SKM-1 (cell line): ENCODE measurements at regions not wholly inside any gene's neighbourhood (a gene's known extent, or its start where the extent isn't known, plus 50 kb on each side); places are given as distances from the start of the nearest gene placed in this dataset.
A peak's percentile ranks its signal among the peaks of the same experiment; 100 is the strongest.
"Not testable (repeated sequence)": the region's sequence is repeated elsewhere in the genome, so short reads cannot be mapped to it uniquely, and the experiment has no call there.

ENCODE experiments used
- DNase-seq: peaks from one replicate; lab custom pipeline; 2025; ENCODE audit not compliant: unreplicated experiment; lab: John Stamatoyannopoulos, UW

GRCh38 chr1:104018922-104019674 lies 269.4 kb downstream of the AMY1C start:
- no peak for DNase-seq

GRCh38 chr1:104019675-104020049 lies 270.0 kb downstream of the AMY1C start:
- DNase-seq = no peak

- no peak for DNase-seq
These were observed 278.8 kb downstream of the AMY1C start for GRCh38 chr1:104028416-104029035.

- DNase-seq = no peak
These were observed 279.8 kb downstream of the AMY1C start for GRCh38 chr1:104029456-104029970.

GRCh38 chr1:104056786-104057185 lies 307.1 kb downstream of the AMY1C start:
- DNase-seq = no peak

GRCh38 chr1:104057219-104057898 lies 307.7 kb downstream of the AMY1C start:
- DNase-seq = not testable (repeated sequence)

GRCh38 chr1:104061637-104062036 lies 311.9 kb downstream of the AMY1C start:
- DNase-seq = not testable (repeated sequence)

GRCh38 chr1:104064399-104064798 lies 314.7 kb downstream of the AMY1C start:
- no peak for DNase-seq

GRCh38 chr1:104072915-104073371 lies 323.2 kb downstream of the AMY1C start:
- no peak for DNase-seq

- DNase-seq = no peak
These were observed 323.8 kb downstream of the AMY1C start for GRCh38 chr1:104073463-104073902.

- no peak for DNase-seq
These were observed 332.5 kb downstream of the AMY1C start for GRCh38 chr1:104082221-104082620.

- no peak for DNase-seq
These were observed 334.7 kb downstream of the AMY1C start for GRCh38 chr1:104084380-104084779.

- DNase-seq = no peak
These were observed 343.0 kb downstream of the AMY1C start for GRCh38 chr1:104092698-104093097.

- DNase-seq = no peak
These were observed 349.1 kb downstream of the AMY1C start for GRCh38 chr1:104098837-104099236.

- no peak for DNase-seq
These were observed 350.4 kb downstream of the AMY1C start for GRCh38 chr1:104100115-104100514.

- DNase-seq = no peak
These were observed 355.8 kb downstream of the AMY1C start for GRCh38 chr1:104105465-104105864.

GRCh38 chr1:104120525-104120924 lies 370.8 kb downstream of the AMY1C start:
- DNase-seq = no peak

GRCh38 chr1:104121271-104121670 lies 371.6 kb downstream of the AMY1C start:
- no peak for DNase-seq

- DNase-seq = no peak
These were observed 375.6 kb downstream of the AMY1C start for GRCh38 chr1:104125266-104125665.

GRCh38 chr1:104125970-104126369 lies 376.3 kb downstream of the AMY1C start:
- DNase-seq = no peak

- peak; percentile 43 for DNase-seq
These were observed 382.8 kb downstream of the AMY1C start for GRCh38 chr1:104132382-104132973.
